ENCODE measurements at regions not wholly inside any gene's neighbourhood (a gene's known extent, or its start where the extent isn't known, plus 50 kb on each side); places are given as distances from the start of the nearest gene placed in this dataset.
"Not testable (repeated sequence)": the region's sequence is repeated elsewhere in the genome, so short reads cannot be mapped to it uniquely, and the experiment has no call there.

DNA sequence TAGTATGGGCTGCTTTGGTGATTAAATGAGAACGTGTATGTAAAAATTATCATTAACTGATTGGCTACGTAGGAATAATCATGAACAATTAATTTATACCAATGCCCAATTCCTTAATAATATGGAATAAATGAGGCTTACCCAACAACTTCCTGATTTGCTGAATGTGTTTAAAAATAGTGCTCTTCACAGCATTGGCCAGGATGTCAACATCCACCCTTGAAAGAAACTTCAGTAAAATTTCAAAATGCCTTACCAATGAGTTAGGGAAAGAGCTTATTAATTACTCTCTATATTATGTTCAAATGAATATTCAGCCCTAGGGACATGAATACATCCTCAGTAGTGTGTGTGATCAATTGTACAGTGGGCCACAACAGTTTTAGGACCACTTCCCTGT is 401.4 kb downstream of the PSAT1 start:
- Histone ChIP-seq H3K9me3 (no peaks in the 10 kb centered on the region), H3K4me3 (no peak overlapping the region), H3K36me3 (no peaks in the 10 kb centered on the region), H3K4me1 (no peaks in the 10 kb centered on the region), H3K27me3 (no peaks in the 10 kb centered on the region), H3K27ac (no peak overlapping the region)
- no peak for DNase-seq (ENCODE audit: low spot score in 2 of 2)
- WGBS, 2 donors = 80 to 84% methylated on average over 2 of the region's 2 CpGs
- no peak for TF ChIP-seq POLR2A (IDR thresholded peaks at IDR 0.05)
- TF ChIP-seq EP300 (IDR thresholded peaks at IDR 0.05) = no peak
- TF ChIP-seq, protein P1, sequence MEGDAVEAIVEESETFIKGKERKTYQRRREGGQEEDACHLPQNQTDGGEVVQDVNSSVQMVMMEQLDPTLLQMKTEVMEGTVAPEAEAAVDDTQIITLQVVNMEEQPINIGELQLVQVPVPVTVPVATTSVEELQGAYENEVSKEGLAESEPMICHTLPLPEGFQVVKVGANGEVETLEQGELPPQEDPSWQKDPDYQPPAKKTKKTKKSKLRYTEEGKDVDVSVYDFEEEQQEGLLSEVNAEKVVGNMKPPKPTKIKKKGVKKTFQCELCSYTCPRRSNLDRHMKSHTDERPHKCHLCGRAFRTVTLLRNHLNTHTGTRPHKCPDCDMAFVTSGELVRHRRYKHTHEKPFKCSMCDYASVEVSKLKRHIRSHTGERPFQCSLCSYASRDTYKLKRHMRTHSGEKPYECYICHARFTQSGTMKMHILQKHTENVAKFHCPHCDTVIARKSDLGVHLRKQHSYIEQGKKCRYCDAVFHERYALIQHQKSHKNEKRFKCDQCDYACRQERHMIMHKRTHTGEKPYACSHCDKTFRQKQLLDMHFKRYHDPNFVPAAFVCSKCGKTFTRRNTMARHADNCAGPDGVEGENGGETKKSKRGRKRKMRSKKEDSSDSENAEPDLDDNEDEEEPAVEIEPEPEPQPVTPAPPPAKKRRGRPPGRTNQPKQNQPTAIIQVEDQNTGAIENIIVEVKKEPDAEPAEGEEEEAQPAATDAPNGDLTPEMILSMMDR (IDR thresholded peaks at IDR 0.05) = no peak

DNA sequence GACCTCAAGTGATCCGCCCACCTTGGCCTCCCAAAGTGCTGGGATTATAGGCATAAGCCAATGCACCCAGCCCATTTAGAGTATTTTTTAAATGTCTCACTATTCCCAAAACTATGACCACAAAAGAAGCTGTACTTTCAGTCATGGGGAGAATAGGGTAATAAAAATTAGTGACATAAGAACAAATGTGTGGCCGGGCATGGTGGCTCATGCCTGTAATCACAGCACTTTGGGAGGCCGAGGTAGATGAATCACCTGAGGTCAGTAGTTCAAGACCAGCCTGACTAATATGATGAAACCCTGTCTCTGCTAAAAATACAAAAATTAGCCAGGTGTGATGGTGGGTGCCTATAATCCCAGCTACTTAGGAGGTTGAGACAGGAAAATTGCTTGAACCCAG is 402.3 kb downstream of the PSAT1 start:
- H3K4me1 ChIP-seq; H3K27ac ChIP-seq; H3K36me3 ChIP-seq; H3K9me3 ChIP-seq; H3K4me3 ChIP-seq; H3K27me3 ChIP-seq; DNase-seq (ENCODE audit: low spot score in 2 of 2): not testable (repeated sequence)
- 89 to 94% methylated on average over 3 of the region's 3 CpGs for WGBS, 2 donors

DNA sequence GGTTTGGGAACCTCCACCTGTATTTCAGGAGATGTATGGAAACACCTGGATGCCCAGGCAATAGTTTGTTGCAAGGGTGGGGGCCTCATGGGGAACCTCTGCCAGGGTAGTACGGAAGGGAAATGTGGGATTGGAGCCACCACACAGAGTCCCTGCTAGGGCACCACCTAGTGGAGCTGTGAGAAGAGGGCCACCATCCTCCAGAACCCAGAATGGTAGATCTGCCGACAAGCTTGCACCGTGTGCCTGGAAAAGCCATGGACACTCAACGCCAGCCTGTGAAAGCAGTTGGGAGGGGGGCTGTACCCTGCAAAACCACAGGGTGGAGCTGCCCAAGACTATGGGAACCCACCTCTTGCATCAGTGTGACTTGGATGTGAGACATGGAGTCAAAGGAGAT is 407.2 kb downstream of the PSAT1 start:
- WGBS, 2 donors = 79 to 86% methylated on average over 4 of the region's 4 CpGs
- H3K36me3 ChIP-seq; H3K27me3 ChIP-seq; H3K9me3 ChIP-seq; H3K4me3 ChIP-seq; DNase-seq (ENCODE audit: low spot score in 2 of 2); H3K4me1 ChIP-seq; H3K27ac ChIP-seq: not testable (repeated sequence)

DNA sequence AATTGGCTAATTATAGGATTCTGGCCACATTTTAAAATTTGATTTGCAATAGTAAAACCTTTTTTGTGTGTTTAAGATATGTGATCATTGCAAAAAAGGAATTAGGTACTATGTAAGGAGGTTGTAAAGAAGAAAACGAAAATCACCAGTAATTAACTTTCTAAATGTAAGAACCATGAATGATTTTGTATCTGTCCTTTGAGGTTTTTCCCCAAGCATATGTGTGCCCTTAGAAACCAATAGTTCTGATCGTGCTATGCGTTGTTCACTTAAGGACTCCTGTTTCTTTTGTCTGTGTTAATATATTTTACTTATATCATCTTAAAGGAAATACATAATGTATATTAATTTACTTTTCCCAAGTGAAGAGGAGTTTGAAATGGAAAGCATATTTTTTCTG is 410.2 kb downstream of the PSAT1 start:
- Histone ChIP-seq H3K27me3 (no peaks in the 10 kb centered on the region), H3K36me3 (no peaks in the 10 kb centered on the region), H3K4me3 (no peak overlapping the region), H3K9me3 (peaks cover 0 to 7% (median 0%) of the 10 kb centered on the region in 4 donors), H3K4me1 (no peaks in the 10 kb centered on the region), H3K27ac (no peak overlapping the region)
- DNase-seq (ENCODE audit: low spot score in 2 of 2) = no peak
- TF ChIP-seq, protein P1 (IDR thresholded peaks at IDR 0.05) = no peak
- no peak for TF ChIP-seq POLR2A (IDR thresholded peaks at IDR 0.05)
- no peak for TF ChIP-seq EP300 (IDR thresholded peaks at IDR 0.05)
- 67 to 70% methylated on average over 3 of the region's 3 CpGs for WGBS, 2 donors

GRCh38 chr9:78707481-78707991 is 410.6 kb downstream of the PSAT1 start:
- peaks cover 0 to 7% (median 0%) of the 10 kb centered on the region in 4 donors for H3K9me3 ChIP-seq
- no peaks in the 10 kb centered on the region for H3K4me1 ChIP-seq
- WGBS, 2 donors = 17 to 29% methylated on average over 1 of the region's 1 CpG
- no peak for DNase-seq (ENCODE audit: low spot score in 2 of 2)
- no peak overlapping the region for H3K4me3 ChIP-seq
- H3K27me3 ChIP-seq = no peaks in the 10 kb centered on the region
- no peak overlapping the region for H3K27ac ChIP-seq
- no peak for TF ChIP-seq EP300 (IDR thresholded peaks at IDR 0.05)
- TF ChIP-seq POLR2A (IDR thresholded peaks at IDR 0.05) = no peak
- no peaks in the 10 kb centered on the region for H3K36me3 ChIP-seq

- Histone ChIP-seq H3K4me1 (no peaks in the 10 kb centered on the region), H3K9me3 (no peaks in the 10 kb centered on the region), H3K27me3 (no peaks in the 10 kb centered on the region), H3K36me3 (no peaks in the 10 kb centered on the region), H3K27ac (no peak overlapping the region), H3K4me3 (no peak overlapping the region)
- WGBS, 2 donors = 58 to 62% methylated on average over 4 of the region's 4 CpGs
- no peak for DNase-seq (ENCODE audit: low spot score in 2 of 2)
- TF ChIP-seq EP300 (IDR thresholded peaks at IDR 0.05) (no peak), POLR2A (IDR thresholded peaks at IDR 0.05) (no peak)
- TF ChIP-seq, protein P1 (IDR thresholded peaks at IDR 0.05) = no peak
Measured at GRCh38 chr9:78712903-78713613, 416.1 kb downstream of the PSAT1 start.
